GM23338 (cell line): ENCODE measurements at regions not wholly inside any gene's neighbourhood (a gene's known extent, or its start where the extent isn't known, plus 50 kb on each side); places are given as distances from the start of the nearest gene placed in this dataset.

ENCODE experiments used
- ATAC-seq: fragments of 200-7000 bp; cut with Tn5 transposase; 3 replicates; pipeline ENCODE4 v1.9.1; 2020
- DNase-seq: peaks from one replicate; pipeline ENCODE4 v3.0.0-alpha.2; 2015; ENCODE audit warnings: low spot score
- H2AFZ ChIP-seq: fragments of 200-600 bp; sonication (generic); 2 replicates; pipeline ENCODE4 v1.8.0; 2016; ENCODE audit warnings: antibody characterized with exemption, mild to moderate bottlenecking, moderate library complexity
- H3F3A ChIP-seq: fragments of 200-600 bp; sonication (generic); replicated peaks from 2 replicates; pipeline ENCODE4 v1.8.0; 2017; ENCODE audit warnings: antibody characterized with exemption, mixed run types, low read depth
- H3K27ac ChIP-seq: fragments of 200-600 bp; sonication (generic); 2 replicates; pipeline ENCODE4 v1.6.1; 2016; ENCODE audit warnings: low read depth
- H3K27me3 ChIP-seq: fragments of 200-600 bp; sonication (generic); 2 replicates; pipeline ENCODE4 v1.8.0; 2016; ENCODE audit warnings: mild to moderate bottlenecking, mixed run types, moderate library complexity; ENCODE audit not compliant: insufficient read depth
- H3K36me3 ChIP-seq: fragments of 200-600 bp; sonication (generic); 2 replicates; pipeline ENCODE4 v1.8.0; 2016; ENCODE audit warnings: mild to moderate bottlenecking; ENCODE audit not compliant: insufficient read depth
- H3K4me1 ChIP-seq: fragments of 200-600 bp; sonication (generic); 2 replicates; pipeline ENCODE4 v1.8.0; 2016; ENCODE audit warnings: mild to moderate bottlenecking, moderate library complexity; ENCODE audit not compliant: insufficient read depth
- H3K4me2 ChIP-seq: fragments of 200-600 bp; sonication (generic); 2 replicates; pipeline ENCODE4 v1.7.1; 2017; ENCODE audit warnings: mixed run types
- H3K4me3 ChIP-seq: fragments of 200-600 bp; sonication (generic); 2 replicates; pipeline ENCODE4 v1.6.1; 2016; ENCODE audit warnings: mixed run types
- H3K79me2 ChIP-seq: fragments of 200-600 bp; sonication (generic); replicated peaks from 2 replicates; pipeline ENCODE4 v1.8.0; 2017; ENCODE audit warnings: mild to moderate bottlenecking; ENCODE audit not compliant: insufficient read depth
- H3K9me2 ChIP-seq: fragments of 200-600 bp; sonication (generic); 2 replicates; pipeline ENCODE4 v1.8.0; 2017; ENCODE audit not compliant: insufficient read depth
- H4K20me1 ChIP-seq: fragments of 200-600 bp; sonication (generic); replicated peaks from 2 replicates; pipeline ENCODE4 v1.8.0; 2017; ENCODE audit warnings: mild to moderate bottlenecking; ENCODE audit not compliant: insufficient read depth
- H3K27ac Mint-ChIP-seq: 2 replicates; pipeline ENCODE4 v1.8.0; 2020; ENCODE audit warnings: inconsistent platforms, mild to moderate bottlenecking, moderate library complexity, mixed read lengths
- H3K27me3 Mint-ChIP-seq: 3 replicates; pipeline ENCODE4 v1.8.0; 2022; ENCODE audit warnings: low read depth, mild to moderate bottlenecking, moderate library complexity, mixed read lengths, inconsistent platforms; ENCODE audit not compliant: insufficient read depth, poor library complexity
- H3K36me3 Mint-ChIP-seq: 3 replicates; pipeline ENCODE4 v1.8.0; 2021; ENCODE audit warnings: low read depth, mild to moderate bottlenecking, inconsistent platforms, moderate library complexity, mixed read lengths
- H3K4me1 Mint-ChIP-seq: 3 replicates; pipeline ENCODE4 v1.8.0; 2020; ENCODE audit warnings: mild to moderate bottlenecking, inconsistent platforms, mixed read lengths
- H3K4me3 Mint-ChIP-seq: 3 replicates; pipeline ENCODE4 v1.8.0; 2021; ENCODE audit warnings: moderate library complexity, mild to moderate bottlenecking, inconsistent platforms, mixed read lengths
- H3K9me3 Mint-ChIP-seq: 3 replicates; pipeline ENCODE4 v1.8.0; 2020; ENCODE audit warnings: moderate library complexity, mild to moderate bottlenecking, inconsistent platforms, mixed read lengths
- CREB1 ChIP-seq: fragments of 250-450 bp; sonication (Bioruptor Pico); IDR thresholded peaks from 2 replicates; pipeline ENCODE4 v1.5.0; 2020; ENCODE audit warnings: low read depth, mild to moderate bottlenecking, moderate library complexity
- EZH2 ChIP-seq: fragments of 200-600 bp; sonication (generic); IDR thresholded peaks from one replicate; pipeline ENCODE4 v1.8.0; 2017; ENCODE audit warnings: antibody characterized with exemption, mild to moderate bottlenecking, low read depth; ENCODE audit not compliant: unreplicated experiment
- EZH2phosphoT487 ChIP-seq: fragments of 200-600 bp; sonication (generic); IDR thresholded peaks from one replicate; pipeline ENCODE4 v1.8.1; 2018; ENCODE audit warnings: antibody characterized with exemption; ENCODE audit not compliant: unreplicated experiment
- JUNB ChIP-seq: IDR thresholded peaks from one replicate; pipeline ENCODE4 v1.6.1; 2016; ENCODE audit warnings: antibody characterized with exemption; ENCODE audit not compliant: unreplicated experiment
- NANOG ChIP-seq: IDR thresholded peaks from 2 replicates; pipeline ENCODE4 v1.6.1; 2016; ENCODE audit warnings: antibody characterized with exemption, borderline replicate concordance
- POLR2AphosphoS5 ChIP-seq: IDR thresholded peaks from 2 replicates; pipeline ENCODE4 v1.6.1; 2016; ENCODE audit warnings: antibody characterized with exemption, low read depth
- STAT1 ChIP-seq: IDR thresholded peaks from one replicate; pipeline ENCODE4 v1.6.1; 2016; ENCODE audit warnings: antibody characterized with exemption; ENCODE audit not compliant: unreplicated experiment
- ZNF114 ChIP-seq: fragments of 250-450 bp; sonication (Bioruptor Pico); IDR thresholded peaks from 2 replicates; pipeline ENCODE4 v1.5.0; 2020; ENCODE audit warnings: mild to moderate bottlenecking, moderate library complexity
- ZNF331 ChIP-seq: fragments of 250-450 bp; sonication (Bioruptor Pico); IDR thresholded peaks from 2 replicates; pipeline ENCODE4 v1.5.0; 2020; ENCODE audit warnings: low read depth, mild to moderate bottlenecking, moderate library complexity
- TF ChIP-seq, protein P1 (sequence below): IDR thresholded peaks from 2 replicates; pipeline ENCODE4 v1.6.1; 2016; ENCODE audit warnings: antibody characterized with exemption
- TF ChIP-seq, protein P2 (sequence below), 2 experiments: fragments of 200-600 bp in 1 of 2; sonication (generic) in 1 of 2; conservative IDR thresholded peaks; 2 replicates each; pipeline versions ENCODE4 v1.5.1 to v1.6.1; 2016 to 2017; ENCODE audit warnings: antibody characterized with exemption in 2 of 2, low read depth in 2 of 2, mild to moderate bottlenecking in 2 of 2, moderate library complexity in 1 of 2
- TF ChIP-seq, protein P3 (sequence below): fragments of 250-450 bp; sonication (Bioruptor Pico); IDR thresholded peaks from 2 replicates; pipeline ENCODE4 v1.5.0; 2020; ENCODE audit warnings: mild to moderate bottlenecking, moderate library complexity
- TF ChIP-seq, protein P4 (sequence below): IDR thresholded peaks from one replicate; pipeline ENCODE4 v1.6.1; 2018; ENCODE audit warnings: antibody characterized with exemption; ENCODE audit not compliant: unreplicated experiment

DNA sequence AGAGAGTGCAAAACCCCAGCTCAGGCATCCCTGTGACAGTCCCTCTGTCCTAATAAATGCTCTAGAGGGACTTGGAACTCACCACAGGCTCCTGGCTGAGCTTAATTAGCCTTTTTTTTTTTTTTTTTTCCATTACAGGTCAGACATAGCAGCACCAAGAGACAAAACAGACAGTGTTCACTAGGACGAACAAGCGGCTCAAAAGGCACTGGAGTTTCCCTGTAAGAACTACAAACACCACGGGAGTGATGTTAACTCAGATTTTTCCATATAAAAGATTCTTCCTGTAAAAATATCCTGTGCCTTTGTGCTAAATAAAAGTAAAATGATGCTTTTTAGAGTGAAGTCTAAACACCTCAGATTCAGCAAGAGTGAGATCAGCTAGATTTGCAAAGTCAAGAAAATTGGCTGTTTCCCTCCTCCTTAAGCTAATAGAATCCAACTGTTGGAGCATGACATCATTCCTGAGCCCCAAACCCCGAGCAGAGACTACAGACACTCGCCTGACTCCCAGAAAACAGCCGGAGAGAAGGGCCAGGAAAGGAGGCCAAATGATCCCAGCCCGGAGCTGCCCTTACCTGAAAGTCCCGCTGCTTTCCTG lies 101.0 kb upstream of the AKIP1 start:
- H3K79me2 ChIP-seq: no peaks in the 10 kb centered on the region
- H3K36me3 Mint-ChIP-seq: no peaks in the 10 kb centered on the region
- H3K4me1 Mint-ChIP-seq: peaks cover 38% of the 10 kb centered on the region

More for the DNA sequence above, 101.0 kb upstream of the AKIP1 start:
- Histone ChIP-seq H2AFZ (peak overlapping the region; percentile 98), H3K9me2 (no peaks in the 10 kb centered on the region), H3K4me3 (peak overlapping the region; percentile 82), H3F3A (no peaks in the 10 kb centered on the region), H4K20me1 (no peaks in the 10 kb centered on the region), H3K27ac (peak overlapping the region; percentile 94), H3K27me3 (no peaks in the 10 kb centered on the region), H3K4me1 (peaks cover 42% of the 10 kb centered on the region), H3K4me2 (peak overlapping the region; percentile 98), H3K36me3 (no peaks in the 10 kb centered on the region)
- TF ChIP-seq, protein P1, sequence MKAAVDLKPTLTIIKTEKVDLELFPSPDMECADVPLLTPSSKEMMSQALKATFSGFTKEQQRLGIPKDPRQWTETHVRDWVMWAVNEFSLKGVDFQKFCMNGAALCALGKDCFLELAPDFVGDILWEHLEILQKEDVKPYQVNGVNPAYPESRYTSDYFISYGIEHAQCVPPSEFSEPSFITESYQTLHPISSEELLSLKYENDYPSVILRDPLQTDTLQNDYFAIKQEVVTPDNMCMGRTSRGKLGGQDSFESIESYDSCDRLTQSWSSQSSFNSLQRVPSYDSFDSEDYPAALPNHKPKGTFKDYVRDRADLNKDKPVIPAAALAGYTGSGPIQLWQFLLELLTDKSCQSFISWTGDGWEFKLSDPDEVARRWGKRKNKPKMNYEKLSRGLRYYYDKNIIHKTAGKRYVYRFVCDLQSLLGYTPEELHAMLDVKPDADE: no peak
- TF ChIP-seq EZH2phosphoT487: no peak
- TF ChIP-seq EZH2: no peak
- TF ChIP-seq, protein P2, sequence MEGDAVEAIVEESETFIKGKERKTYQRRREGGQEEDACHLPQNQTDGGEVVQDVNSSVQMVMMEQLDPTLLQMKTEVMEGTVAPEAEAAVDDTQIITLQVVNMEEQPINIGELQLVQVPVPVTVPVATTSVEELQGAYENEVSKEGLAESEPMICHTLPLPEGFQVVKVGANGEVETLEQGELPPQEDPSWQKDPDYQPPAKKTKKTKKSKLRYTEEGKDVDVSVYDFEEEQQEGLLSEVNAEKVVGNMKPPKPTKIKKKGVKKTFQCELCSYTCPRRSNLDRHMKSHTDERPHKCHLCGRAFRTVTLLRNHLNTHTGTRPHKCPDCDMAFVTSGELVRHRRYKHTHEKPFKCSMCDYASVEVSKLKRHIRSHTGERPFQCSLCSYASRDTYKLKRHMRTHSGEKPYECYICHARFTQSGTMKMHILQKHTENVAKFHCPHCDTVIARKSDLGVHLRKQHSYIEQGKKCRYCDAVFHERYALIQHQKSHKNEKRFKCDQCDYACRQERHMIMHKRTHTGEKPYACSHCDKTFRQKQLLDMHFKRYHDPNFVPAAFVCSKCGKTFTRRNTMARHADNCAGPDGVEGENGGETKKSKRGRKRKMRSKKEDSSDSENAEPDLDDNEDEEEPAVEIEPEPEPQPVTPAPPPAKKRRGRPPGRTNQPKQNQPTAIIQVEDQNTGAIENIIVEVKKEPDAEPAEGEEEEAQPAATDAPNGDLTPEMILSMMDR (conservative IDR thresholded peaks at IDR 0.05; ENCODE audit: low read depth in 2 of 2): no peak
- TF ChIP-seq, protein P3, sequence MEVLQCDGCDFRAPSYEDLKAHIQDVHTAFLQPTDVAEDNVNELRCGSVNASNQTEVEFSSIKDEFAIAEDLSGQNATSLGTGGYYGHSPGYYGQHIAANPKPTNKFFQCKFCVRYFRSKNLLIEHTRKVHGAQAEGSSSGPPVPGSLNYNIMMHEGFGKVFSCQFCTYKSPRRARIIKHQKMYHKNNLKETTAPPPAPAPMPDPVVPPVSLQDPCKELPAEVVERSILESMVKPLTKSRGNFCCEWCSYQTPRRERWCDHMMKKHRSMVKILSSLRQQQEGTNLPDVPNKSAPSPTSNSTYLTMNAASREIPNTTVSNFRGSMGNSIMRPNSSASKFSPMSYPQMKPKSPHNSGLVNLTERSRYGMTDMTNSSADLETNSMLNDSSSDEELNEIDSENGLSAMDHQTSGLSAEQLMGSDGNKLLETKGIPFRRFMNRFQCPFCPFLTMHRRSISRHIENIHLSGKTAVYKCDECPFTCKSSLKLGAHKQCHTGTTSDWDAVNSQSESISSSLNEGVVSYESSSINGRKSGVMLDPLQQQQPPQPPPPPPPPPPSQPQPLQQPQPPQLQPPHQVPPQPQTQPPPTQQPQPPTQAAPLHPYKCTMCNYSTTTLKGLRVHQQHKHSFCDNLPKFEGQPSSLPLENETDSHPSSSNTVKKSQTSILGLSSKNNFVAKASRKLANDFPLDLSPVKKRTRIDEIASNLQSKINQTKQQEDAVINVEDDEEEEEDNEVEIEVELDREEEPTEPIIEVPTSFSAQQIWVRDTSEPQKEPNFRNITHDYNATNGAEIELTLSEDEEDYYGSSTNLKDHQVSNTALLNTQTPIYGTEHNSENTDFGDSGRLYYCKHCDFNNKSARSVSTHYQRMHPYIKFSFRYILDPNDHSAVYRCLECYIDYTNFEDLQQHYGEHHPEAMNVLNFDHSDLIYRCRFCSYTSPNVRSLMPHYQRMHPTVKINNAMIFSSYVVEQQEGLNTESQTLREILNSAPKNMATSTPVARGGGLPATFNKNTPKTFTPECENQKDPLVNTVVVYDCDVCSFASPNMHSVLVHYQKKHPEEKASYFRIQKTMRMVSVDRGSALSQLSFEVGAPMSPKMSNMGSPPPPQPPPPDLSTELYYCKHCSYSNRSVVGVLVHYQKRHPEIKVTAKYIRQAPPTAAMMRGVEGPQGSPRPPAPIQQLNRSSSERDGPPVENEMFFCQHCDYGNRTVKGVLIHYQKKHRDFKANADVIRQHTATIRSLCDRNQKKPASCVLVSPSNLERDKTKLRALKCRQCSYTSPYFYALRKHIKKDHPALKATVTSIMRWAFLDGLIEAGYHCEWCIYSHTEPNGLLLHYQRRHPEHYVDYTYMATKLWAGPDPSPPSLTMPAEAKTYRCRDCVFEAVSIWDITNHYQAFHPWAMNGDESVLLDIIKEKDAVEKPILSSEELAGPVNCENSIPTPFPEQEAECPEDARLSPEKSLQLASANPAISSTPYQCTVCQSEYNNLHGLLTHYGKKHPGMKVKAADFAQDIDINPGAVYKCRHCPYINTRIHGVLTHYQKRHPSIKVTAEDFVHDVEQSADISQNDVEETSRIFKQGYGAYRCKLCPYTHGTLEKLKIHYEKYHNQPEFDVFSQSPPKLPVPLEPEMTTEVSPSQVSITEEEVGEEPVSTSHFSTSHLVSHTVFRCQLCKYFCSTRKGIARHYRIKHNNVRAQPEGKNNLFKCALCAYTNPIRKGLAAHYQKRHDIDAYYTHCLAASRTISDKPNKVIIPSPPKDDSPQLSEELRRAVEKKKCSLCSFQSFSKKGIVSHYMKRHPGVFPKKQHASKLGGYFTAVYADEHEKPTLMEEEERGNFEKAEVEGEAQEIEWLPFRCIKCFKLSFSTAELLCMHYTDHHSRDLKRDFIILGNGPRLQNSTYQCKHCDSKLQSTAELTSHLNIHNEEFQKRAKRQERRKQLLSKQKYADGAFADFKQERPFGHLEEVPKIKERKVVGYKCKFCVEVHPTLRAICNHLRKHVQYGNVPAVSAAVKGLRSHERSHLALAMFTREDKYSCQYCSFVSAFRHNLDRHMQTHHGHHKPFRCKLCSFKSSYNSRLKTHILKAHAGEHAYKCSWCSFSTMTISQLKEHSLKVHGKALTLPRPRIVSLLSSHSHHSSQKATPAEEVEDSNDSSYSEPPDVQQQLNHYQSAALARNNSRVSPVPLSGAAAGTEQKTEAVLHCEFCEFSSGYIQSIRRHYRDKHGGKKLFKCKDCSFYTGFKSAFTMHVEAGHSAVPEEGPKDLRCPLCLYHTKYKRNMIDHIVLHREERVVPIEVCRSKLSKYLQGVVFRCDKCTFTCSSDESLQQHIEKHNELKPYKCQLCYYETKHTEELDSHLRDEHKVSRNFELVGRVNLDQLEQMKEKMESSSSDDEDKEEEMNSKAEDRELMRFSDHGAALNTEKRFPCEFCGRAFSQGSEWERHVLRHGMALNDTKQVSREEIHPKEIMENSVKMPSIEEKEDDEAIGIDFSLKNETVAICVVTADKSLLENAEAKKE (CRISPR knock-in tag): no peak
- no peak for TF ChIP-seq STAT1
- TF ChIP-seq ZNF331 (CRISPR knock-in tag): no peak
- no peak for TF ChIP-seq JUNB
- TF ChIP-seq, protein P4, sequence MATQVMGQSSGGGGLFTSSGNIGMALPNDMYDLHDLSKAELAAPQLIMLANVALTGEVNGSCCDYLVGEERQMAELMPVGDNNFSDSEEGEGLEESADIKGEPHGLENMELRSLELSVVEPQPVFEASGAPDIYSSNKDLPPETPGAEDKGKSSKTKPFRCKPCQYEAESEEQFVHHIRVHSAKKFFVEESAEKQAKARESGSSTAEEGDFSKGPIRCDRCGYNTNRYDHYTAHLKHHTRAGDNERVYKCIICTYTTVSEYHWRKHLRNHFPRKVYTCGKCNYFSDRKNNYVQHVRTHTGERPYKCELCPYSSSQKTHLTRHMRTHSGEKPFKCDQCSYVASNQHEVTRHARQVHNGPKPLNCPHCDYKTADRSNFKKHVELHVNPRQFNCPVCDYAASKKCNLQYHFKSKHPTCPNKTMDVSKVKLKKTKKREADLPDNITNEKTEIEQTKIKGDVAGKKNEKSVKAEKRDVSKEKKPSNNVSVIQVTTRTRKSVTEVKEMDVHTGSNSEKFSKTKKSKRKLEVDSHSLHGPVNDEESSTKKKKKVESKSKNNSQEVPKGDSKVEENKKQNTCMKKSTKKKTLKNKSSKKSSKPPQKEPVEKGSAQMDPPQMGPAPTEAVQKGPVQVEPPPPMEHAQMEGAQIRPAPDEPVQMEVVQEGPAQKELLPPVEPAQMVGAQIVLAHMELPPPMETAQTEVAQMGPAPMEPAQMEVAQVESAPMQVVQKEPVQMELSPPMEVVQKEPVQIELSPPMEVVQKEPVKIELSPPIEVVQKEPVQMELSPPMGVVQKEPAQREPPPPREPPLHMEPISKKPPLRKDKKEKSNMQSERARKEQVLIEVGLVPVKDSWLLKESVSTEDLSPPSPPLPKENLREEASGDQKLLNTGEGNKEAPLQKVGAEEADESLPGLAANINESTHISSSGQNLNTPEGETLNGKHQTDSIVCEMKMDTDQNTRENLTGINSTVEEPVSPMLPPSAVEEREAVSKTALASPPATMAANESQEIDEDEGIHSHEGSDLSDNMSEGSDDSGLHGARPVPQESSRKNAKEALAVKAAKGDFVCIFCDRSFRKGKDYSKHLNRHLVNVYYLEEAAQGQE: no peak
- TF ChIP-seq CREB1: no peak
- no peak for TF ChIP-seq POLR2AphosphoS5
- no peak for TF ChIP-seq ZNF114
- TF ChIP-seq NANOG: no peak
- DNase-seq (no peak), ATAC-seq (peak; percentile 35; the same call in 2 of the 3 replicates)
- Mint-ChIP-seq H3K9me3 (peaks cover 2% of the 10 kb centered on the region; the same call in 1 of the 3 replicates), H3K27me3 (peaks cover 3% of the 10 kb centered on the region), H3K4me3 (peak overlapping the region; percentile 86), H3K27ac (peak overlapping the region; percentile 95)
